ENCODE measurements at regions not wholly inside any gene's neighbourhood (a gene's known extent, or its start where the extent isn't known, plus 50 kb on each side); places are given as distances from the start of the nearest gene placed in this dataset.
A peak's percentile ranks its signal among the peaks of the same experiment; 100 is the strongest.

DNA sequence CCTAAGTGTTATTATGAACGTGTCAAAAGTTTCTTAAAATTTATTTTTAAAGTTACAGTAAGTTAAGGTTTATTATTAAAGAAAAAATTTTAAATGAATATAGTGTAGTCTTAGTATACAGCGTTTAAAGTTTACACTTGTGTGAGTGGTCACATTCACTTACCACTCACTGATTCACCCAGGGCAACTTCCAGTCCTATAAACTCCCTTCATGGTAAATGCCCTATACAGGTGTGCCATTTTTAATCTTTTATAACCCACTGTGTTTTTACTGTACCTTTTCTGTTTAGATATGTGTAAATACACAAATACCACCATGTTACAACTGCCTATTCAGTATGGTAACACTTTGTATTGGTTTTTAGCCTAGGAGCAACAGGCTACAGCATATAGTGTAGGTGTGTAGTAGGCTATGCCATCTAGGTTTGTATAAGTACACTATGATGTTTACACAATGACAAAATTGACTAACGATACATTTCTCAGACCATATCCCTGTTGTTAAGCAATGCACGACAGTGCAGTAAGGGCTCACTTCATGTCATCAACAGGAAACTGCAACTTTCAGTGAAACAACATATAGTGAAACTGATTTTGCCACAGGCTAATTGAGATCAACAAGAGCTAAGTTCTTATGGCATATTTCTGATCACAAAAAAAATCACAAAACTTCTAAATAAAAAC, 112.0 kb upstream of the TMCC3 start:
- no peak; the same call in 2 of the 3 replicates for ATAC-seq (ENCODE audit: low read depth)
- Histone ChIP-seq H3K27me3 (ENCODE audit: insufficient read depth, poor library complexity, severe bottlenecking) (no peaks in the 10 kb centered on the region), H3K4me1 (ENCODE audit: insufficient read depth, poor library complexity, severe bottlenecking) (peaks cover 16% of the 10 kb centered on the region), H3K36me3 (ENCODE audit: low read depth) (no peaks in the 10 kb centered on the region), H3K4me3 (ENCODE audit: severe bottlenecking) (no peak overlapping the region), H3K27ac (ENCODE audit: poor library complexity, severe bottlenecking) (no peak overlapping the region), H3K9me3 (ENCODE audit: severe bottlenecking) (no peaks in the 10 kb centered on the region)
- TF ChIP-seq, protein P1, sequence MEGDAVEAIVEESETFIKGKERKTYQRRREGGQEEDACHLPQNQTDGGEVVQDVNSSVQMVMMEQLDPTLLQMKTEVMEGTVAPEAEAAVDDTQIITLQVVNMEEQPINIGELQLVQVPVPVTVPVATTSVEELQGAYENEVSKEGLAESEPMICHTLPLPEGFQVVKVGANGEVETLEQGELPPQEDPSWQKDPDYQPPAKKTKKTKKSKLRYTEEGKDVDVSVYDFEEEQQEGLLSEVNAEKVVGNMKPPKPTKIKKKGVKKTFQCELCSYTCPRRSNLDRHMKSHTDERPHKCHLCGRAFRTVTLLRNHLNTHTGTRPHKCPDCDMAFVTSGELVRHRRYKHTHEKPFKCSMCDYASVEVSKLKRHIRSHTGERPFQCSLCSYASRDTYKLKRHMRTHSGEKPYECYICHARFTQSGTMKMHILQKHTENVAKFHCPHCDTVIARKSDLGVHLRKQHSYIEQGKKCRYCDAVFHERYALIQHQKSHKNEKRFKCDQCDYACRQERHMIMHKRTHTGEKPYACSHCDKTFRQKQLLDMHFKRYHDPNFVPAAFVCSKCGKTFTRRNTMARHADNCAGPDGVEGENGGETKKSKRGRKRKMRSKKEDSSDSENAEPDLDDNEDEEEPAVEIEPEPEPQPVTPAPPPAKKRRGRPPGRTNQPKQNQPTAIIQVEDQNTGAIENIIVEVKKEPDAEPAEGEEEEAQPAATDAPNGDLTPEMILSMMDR (IDR thresholded peaks at IDR 0.05; ENCODE audit: poor library complexity, severe bottlenecking): no peak
- DNase-seq (ENCODE audit: low spot score): no peak

DNA sequence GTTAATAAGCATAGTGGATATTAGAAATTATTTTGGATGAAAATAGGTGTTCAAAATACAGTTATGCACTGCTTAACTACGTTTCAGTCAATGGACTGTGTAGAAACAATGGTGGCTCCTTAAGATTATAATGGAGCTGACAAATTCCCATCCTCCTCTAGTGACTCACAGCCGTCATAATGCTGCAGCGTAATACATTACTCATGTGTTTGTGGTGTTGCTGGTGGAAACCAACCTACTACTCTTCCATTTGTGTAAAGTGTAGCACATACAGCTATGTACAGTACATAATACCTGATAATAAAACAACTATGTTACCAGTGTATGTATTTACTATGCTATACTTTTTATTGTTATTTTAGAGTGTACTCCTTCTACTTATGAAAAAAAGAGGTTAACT, 111.2 kb upstream of the TMCC3 start:
- DNase-seq (ENCODE audit: low spot score): no peak
- ATAC-seq (ENCODE audit: low read depth): peak; percentile 97

GRCh38 chr12:94760786-94761185, 110.4 kb upstream of the TMCC3 start:
- Histone ChIP-seq H3K27me3 (ENCODE audit: insufficient read depth, poor library complexity, severe bottlenecking) (no peaks in the 10 kb centered on the region), H3K4me3 (ENCODE audit: severe bottlenecking) (no peak overlapping the region), H3K4me1 (ENCODE audit: insufficient read depth, poor library complexity, severe bottlenecking) (peaks cover 16% of the 10 kb centered on the region), H3K36me3 (ENCODE audit: low read depth) (no peaks in the 10 kb centered on the region), H3K27ac (ENCODE audit: poor library complexity, severe bottlenecking) (no peak overlapping the region), H3K9me3 (ENCODE audit: severe bottlenecking) (no peaks in the 10 kb centered on the region)
- TF ChIP-seq, protein P1 (IDR thresholded peaks at IDR 0.05; ENCODE audit: poor library complexity, severe bottlenecking): no peak
- DNase-seq (ENCODE audit: low spot score) (no peak), ATAC-seq (ENCODE audit: low read depth) (no peak)

More for the DNA sequence above, 111.2 kb upstream of the TMCC3 start:
- no peaks in the 10 kb centered on the region for H3K36me3 ChIP-seq (ENCODE audit: low read depth)
- TF ChIP-seq, protein P1 (IDR thresholded peaks at IDR 0.05; ENCODE audit: poor library complexity, severe bottlenecking): no peak
- H3K9me3 ChIP-seq (ENCODE audit: severe bottlenecking): no peaks in the 10 kb centered on the region
- H3K27ac ChIP-seq (ENCODE audit: poor library complexity, severe bottlenecking): no peak overlapping the region
- no peaks in the 10 kb centered on the region for H3K27me3 ChIP-seq (ENCODE audit: insufficient read depth, poor library complexity, severe bottlenecking)
- peaks cover 16% of the 10 kb centered on the region for H3K4me1 ChIP-seq (ENCODE audit: insufficient read depth, poor library complexity, severe bottlenecking)
- no peak overlapping the region for H3K4me3 ChIP-seq (ENCODE audit: severe bottlenecking)

- ATAC-seq (ENCODE audit: low read depth) (no peak), DNase-seq (ENCODE audit: low spot score) (no peak)
- Histone ChIP-seq H3K9me3 (ENCODE audit: severe bottlenecking) (no peaks in the 10 kb centered on the region), H3K36me3 (ENCODE audit: low read depth) (no peaks in the 10 kb centered on the region), H3K4me3 (ENCODE audit: severe bottlenecking) (no peak overlapping the region), H3K4me1 (ENCODE audit: insufficient read depth, poor library complexity, severe bottlenecking) (peaks cover 8% of the 10 kb centered on the region), H3K27ac (ENCODE audit: poor library complexity, severe bottlenecking) (no peak overlapping the region), H3K27me3 (ENCODE audit: insufficient read depth, poor library complexity, severe bottlenecking) (no peaks in the 10 kb centered on the region)
- TF ChIP-seq, protein P1 (IDR thresholded peaks at IDR 0.05; ENCODE audit: poor library complexity, severe bottlenecking): no peak
Observed at GRCh38 chr12:94756789-94757188, 106.4 kb upstream of the TMCC3 start.

- no peak overlapping the region for H3K27ac ChIP-seq (ENCODE audit: poor library complexity, severe bottlenecking)
- H3K4me1 ChIP-seq (ENCODE audit: insufficient read depth, poor library complexity, severe bottlenecking): no peaks in the 10 kb centered on the region
- DNase-seq (ENCODE audit: low spot score) (no peak), ATAC-seq (ENCODE audit: low read depth) (no peak)
- H3K27me3 ChIP-seq (ENCODE audit: insufficient read depth, poor library complexity, severe bottlenecking): no peaks in the 10 kb centered on the region
- no peaks in the 10 kb centered on the region for H3K36me3 ChIP-seq (ENCODE audit: low read depth)
- TF ChIP-seq, protein P1 (IDR thresholded peaks at IDR 0.05; ENCODE audit: poor library complexity, severe bottlenecking): no peak
- H3K9me3 ChIP-seq (ENCODE audit: severe bottlenecking): no peaks in the 10 kb centered on the region
- no peak overlapping the region for H3K4me3 ChIP-seq (ENCODE audit: severe bottlenecking)
Observed at GRCh38 chr12:94755598-94755997, 105.2 kb upstream of the TMCC3 start.

Measured in RWPE2 (cell line).